GM12892 (cell line): ENCODE measurements at regions not wholly inside any gene's neighbourhood (a gene's known extent, or its start where the extent isn't known, plus 50 kb on each side); places are given as distances from the start of the nearest gene placed in this dataset.

Experiments used
- POLR2A ChIP-seq: IDR thresholded peaks from 2 replicates; pipeline ENCODE4 v1.6.1; 2011; ENCODE audit warnings: low read depth, low read length, control low read depth
- POLR2AphosphoS5 ChIP-seq: IDR thresholded peaks from 2 replicates; pipeline ENCODE4 v1.6.1; 2011; ENCODE audit warnings: low read depth, low read length, control low read depth
- TAF1 ChIP-seq: IDR thresholded peaks from 2 replicates; pipeline ENCODE4 v1.6.1; 2011; ENCODE audit warnings: low read depth, mild to moderate bottlenecking, control low read depth, low read length, borderline replicate concordance

DNA sequence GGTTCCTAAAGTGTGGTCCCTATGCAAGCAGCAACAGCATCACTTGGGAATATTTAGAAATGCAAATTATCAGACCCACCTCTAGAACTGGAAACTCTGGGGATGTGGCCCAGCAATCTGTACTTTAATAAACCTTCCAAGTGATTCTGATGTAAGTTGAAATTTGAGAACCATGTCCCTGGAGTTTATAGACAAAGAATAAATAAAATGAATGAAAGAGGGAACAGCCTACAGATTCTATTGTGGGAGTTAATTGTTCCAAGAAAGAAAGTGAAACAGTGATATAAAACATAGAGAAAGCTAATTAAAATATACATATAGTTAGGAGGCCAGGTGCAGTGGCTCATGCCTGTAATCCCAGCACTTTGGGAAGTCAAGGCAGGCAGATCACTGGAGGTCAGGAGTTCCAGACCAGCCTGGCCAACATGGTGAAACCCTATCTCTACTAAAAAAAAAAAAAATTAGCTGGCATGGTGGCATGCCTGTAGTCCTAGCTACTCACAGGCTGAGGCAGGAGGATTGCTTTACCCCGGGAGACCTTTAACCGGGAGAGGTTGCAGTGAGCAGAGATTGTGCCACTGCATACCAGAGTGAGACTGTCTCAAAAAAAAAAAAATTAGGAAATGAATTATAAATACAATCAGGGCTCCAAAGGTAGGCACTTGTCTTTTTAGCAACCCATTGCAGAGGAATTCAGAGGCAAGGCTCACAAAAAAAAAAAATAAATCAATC, 507.5 kb downstream of the NAV3 start:
- TF ChIP-seq POLR2A, result no peak
- no peak for TF ChIP-seq POLR2AphosphoS5
- no peak for TF ChIP-seq TAF1
